Middle frontal gyrus (tissue), 1 donor: ENCODE measurements at regions not wholly inside any gene's neighbourhood (a gene's known extent, or its start where the extent isn't known, plus 50 kb on each side); places are given as distances from the start of the nearest gene placed in this dataset.

Source experiments
- DNase-seq: peaks from one replicate; pipeline ENCODE4 v3.0.0-alpha.2; 2015; ENCODE audit warnings: low spot score; ENCODE audit errors: extremely low spot score

GRCh38 chr12:66848967-66849366 is 170.1 kb upstream of the GRIP1 start:
- DNase-seq = no peak

GRCh38 chr12:66851134-66851533 is 172.3 kb upstream of the GRIP1 start:
- no peak for DNase-seq

- DNase-seq = no peak
Observed at GRCh38 chr12:66852091-66852490, 173.2 kb upstream of the GRIP1 start.

- DNase-seq = no peak
Observed at GRCh38 chr12:66852765-66853164, 173.9 kb upstream of the GRIP1 start.

GRCh38 chr12:66859751-66860440 is 181.0 kb upstream of the GRIP1 start:
- DNase-seq = no peak

GRCh38 chr12:66860752-66861750 is 182.2 kb upstream of the GRIP1 start:
- DNase-seq = peak; percentile 42

GRCh38 chr12:66862356-66862985 is 183.6 kb upstream of the GRIP1 start:
- no peak for DNase-seq

- no peak for DNase-seq
Observed at GRCh38 chr12:66863276-66863675, 184.4 kb upstream of the GRIP1 start.

- DNase-seq = no peak
Observed at GRCh38 chr12:66877925-66878324, 199.0 kb upstream of the GRIP1 start.

- DNase-seq = no peak
Observed at GRCh38 chr12:66879409-66879808, 200.5 kb upstream of the GRIP1 start.

GRCh38 chr12:66881386-66881785 is 202.5 kb upstream of the GRIP1 start:
- no peak for DNase-seq

GRCh38 chr12:66884091-66884490 is 205.2 kb upstream of the GRIP1 start:
- DNase-seq = no peak

GRCh38 chr12:66885115-66885875 is 206.4 kb upstream of the GRIP1 start:
- DNase-seq = no peak

GRCh38 chr12:66896797-66897196 is 217.9 kb upstream of the GRIP1 start:
- no peak for DNase-seq

GRCh38 chr12:66898700-66899469 is 220.0 kb upstream of the GRIP1 start:
- DNase-seq = no peak

GRCh38 chr12:66899588-66899987 is 220.7 kb upstream of the GRIP1 start:
- no peak for DNase-seq

- DNase-seq = no peak
Observed at GRCh38 chr12:66900616-66901015, 221.7 kb upstream of the GRIP1 start.

GRCh38 chr12:66901138-66901932 is 222.5 kb upstream of the GRIP1 start:
- DNase-seq = no peak

- no peak for DNase-seq
Observed at GRCh38 chr12:66902020-66902419, 223.1 kb upstream of the GRIP1 start.
